Karpas-422 (cell line): ENCODE measurements at regions not wholly inside any gene's neighbourhood (a gene's known extent, or its start where the extent isn't known, plus 50 kb on each side); places are given as distances from the start of the nearest gene placed in this dataset. TPM values are rescaled to one million over a fixed set of nuclear protein-coding genes. Genes with fewer than 3 reads are reported as not detected.

Source experiments
- DNase-seq: peaks from one replicate; pipeline ENCODE4 v3.0.0-alpha.2; 2015
- H2AFZ ChIP-seq: fragments of 200-600 bp; sonication (generic); 2 replicates; pipeline ENCODE4 v1.6.1; 2014; ENCODE audit warnings: antibody characterized with exemption, low read length, mixed read lengths
- H3K27ac ChIP-seq: fragments of 200-600 bp; sonication (generic); 2 replicates; pipeline ENCODE4 v1.5.1; 2014; ENCODE audit warnings: mild to moderate bottlenecking, low read length, moderate library complexity
- H3K27me3 ChIP-seq: fragments of 200-600 bp; sonication (generic); 2 replicates; pipeline ENCODE4 v1.6.1; 2014; ENCODE audit warnings: low read length, mixed read lengths
- H3K36me3 ChIP-seq: fragments of 200-600 bp; sonication (generic); 2 replicates; pipeline ENCODE4 v1.6.1; 2014; ENCODE audit warnings: low read length, mixed read lengths; ENCODE audit not compliant: insufficient read depth
- H3K4me1 ChIP-seq: fragments of 200-600 bp; sonication (generic); 2 replicates; pipeline ENCODE4 v1.6.1; 2014; ENCODE audit warnings: mild to moderate bottlenecking, low read length, mixed read lengths
- H3K4me2 ChIP-seq: fragments of 200-600 bp; sonication (generic); 2 replicates; pipeline ENCODE4 v1.6.1; 2014; ENCODE audit warnings: low read length, low read depth, mild to moderate bottlenecking; ENCODE audit not compliant: poor library complexity, severe bottlenecking
- H3K4me3 ChIP-seq: fragments of 200-600 bp; sonication (generic); 2 replicates; pipeline ENCODE4 v1.5.1; 2014; ENCODE audit warnings: mild to moderate bottlenecking, antibody characterized with exemption, low read length, mixed read lengths
- H3K79me2 ChIP-seq: fragments of 200-600 bp; sonication (generic); 2 replicates; pipeline ENCODE4 v1.6.1; 2014; ENCODE audit warnings: mild to moderate bottlenecking, low read length, mixed read lengths
- H3K9ac ChIP-seq: fragments of 200-600 bp; sonication (generic); 2 replicates; pipeline ENCODE4 v1.6.0; 2014; ENCODE audit warnings: low read length
- H3K9me2 ChIP-seq: fragments of 200-600 bp; sonication (generic), shearing (Covaris generic); replicated peaks from 2 replicates; pipeline ENCODE4 v1.6.0; 2014; ENCODE audit warnings: mild to moderate bottlenecking, low read length, moderate library complexity; ENCODE audit not compliant: insufficient read depth
- H3K9me3 ChIP-seq: fragments of 300-700, 200-600 bp; sonication (generic); 2 replicates; pipeline ENCODE4 v1.6.1; 2014; ENCODE audit warnings: low read length, mixed read lengths
- H4K20me1 ChIP-seq: fragments of 200-600 bp; sonication (generic); 2 replicates; pipeline ENCODE4 v1.6.1; 2014; ENCODE audit warnings: mild to moderate bottlenecking, antibody characterized with exemption, low read length, low read depth; ENCODE audit not compliant: insufficient read depth
- small RNA-seq: library from RNA; depleted of rRNA; stranded (forward); fragments of <200 nt; gene quantifications from one replicate; pipeline ENCODE3, GENCODE V24; 2014

DNA sequence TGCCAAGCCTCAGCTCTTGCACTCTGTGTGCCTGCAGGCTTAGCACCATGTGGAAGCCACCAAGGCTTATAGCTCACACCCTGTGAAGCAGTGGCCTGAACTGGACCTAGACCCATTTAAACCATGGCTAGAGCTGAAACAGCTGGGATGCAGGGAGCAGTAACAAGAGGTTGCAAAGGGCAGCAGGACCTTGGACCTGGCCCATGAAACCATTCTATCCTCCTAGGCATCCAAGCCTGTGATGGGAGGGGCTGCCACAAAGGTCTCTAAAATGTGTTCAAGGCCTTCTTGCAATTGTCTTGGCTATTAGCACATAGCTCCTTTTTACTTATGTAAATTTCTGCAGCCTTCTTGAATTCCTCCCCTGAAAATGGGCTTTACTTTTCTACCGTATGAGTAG is 57.9 kb upstream of the NPAP1 start:
- Histone ChIP-seq H3K27me3 (no peaks in the 10 kb centered on the region), H3K9me3 (peaks cover 42% of the 10 kb centered on the region), H3K9me2 (no peaks in the 10 kb centered on the region), H3K36me3 (no peaks in the 10 kb centered on the region), H3K4me1 (no peaks in the 10 kb centered on the region), H3K4me3 (no peak overlapping the region), H3K4me2 (no peak overlapping the region), H2AFZ (no peak overlapping the region), H3K79me2 (no peaks in the 10 kb centered on the region), H4K20me1 (no peaks in the 10 kb centered on the region), H3K9ac (no peak overlapping the region), H3K27ac (no peak overlapping the region)
- no peak for DNase-seq

DNA sequence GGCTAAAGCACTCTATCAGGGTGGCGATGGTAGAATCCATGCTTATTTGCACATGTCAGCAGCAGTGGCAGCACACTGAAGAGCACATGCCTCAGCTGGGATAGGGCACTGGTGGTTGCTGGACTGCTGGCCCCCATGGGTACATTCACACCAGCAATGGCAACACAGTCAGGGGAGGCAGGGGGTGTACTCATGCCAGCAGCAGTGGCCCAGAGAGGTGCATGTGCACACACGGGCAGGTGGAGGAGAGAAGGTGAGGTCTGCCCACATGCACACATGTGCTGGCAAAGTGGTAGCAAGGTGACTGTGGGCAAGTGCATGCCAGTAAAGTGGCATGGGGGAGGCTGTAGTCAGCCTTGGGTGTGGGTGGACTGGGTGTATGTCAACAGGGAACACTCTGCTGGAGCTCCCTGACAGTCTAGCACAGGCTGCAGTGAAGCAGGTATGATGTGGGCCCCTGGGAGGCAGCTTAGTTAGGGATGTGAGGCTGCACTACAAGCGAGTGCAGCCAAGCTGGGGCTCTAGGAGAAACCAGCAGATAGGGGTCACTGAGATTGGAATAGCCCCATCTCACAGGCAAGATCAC is 53.9 kb upstream of the NPAP1 start:
- DNase-seq, result no peak
- Histone ChIP-seq H3K36me3 (no peaks in the 10 kb centered on the region), H3K9me2 (no peaks in the 10 kb centered on the region), H3K27me3 (no peaks in the 10 kb centered on the region), H2AFZ (no peak overlapping the region), H3K4me3 (no peak overlapping the region), H3K9me3 (peaks cover 45% of the 10 kb centered on the region), H3K9ac (no peak overlapping the region), H3K79me2 (no peaks in the 10 kb centered on the region), H3K4me1 (no peaks in the 10 kb centered on the region), H3K4me2 (no peak overlapping the region), H3K27ac (no peak overlapping the region), H4K20me1 (no peaks in the 10 kb centered on the region)

Small RNA genes lying in the stretch of these regions (small RNA-seq; reads per million reads assigned to genes)
- gene RNU6-741P, result not detected
